Testis (tissue), 2 donors: ENCODE measurements at regions not wholly inside any gene's neighbourhood (a gene's known extent, or its start where the extent isn't known, plus 50 kb on each side); places are given as distances from the start of the nearest gene placed in this dataset.

Experiments used
- CTCF ChIP-seq, 3 experiments: fragments of 450-650 bp in 2 of 3; fragments of 200-600 bp in 1 of 3; sonication (generic) in 1 of 3; IDR thresholded peaks; one replicate each; pipeline ENCODE4 v1.5.1; 2016 to 2019; ENCODE audit warnings: antibody characterized with exemption in 3 of 3, mild to moderate bottlenecking in 2 of 3, moderate library complexity in 1 of 3
- POLR2A ChIP-seq: fragments of 450-650 bp; IDR thresholded peaks from one replicate; pipeline ENCODE4 v1.6.1; 2017; ENCODE audit warnings: antibody characterized with exemption, mild to moderate bottlenecking, moderate library complexity

GRCh38 chr7:155913719-155914118, 101.5 kb upstream of the SHH start:
- TF ChIP-seq CTCF (IDR thresholded peaks at IDR 0.05), result no peak
- no peak for TF ChIP-seq POLR2A
